ENCODE measurements at regions not wholly inside any gene's neighbourhood (a gene's known extent, or its start where the extent isn't known, plus 50 kb on each side); places are given as distances from the start of the nearest gene placed in this dataset.

DNA sequence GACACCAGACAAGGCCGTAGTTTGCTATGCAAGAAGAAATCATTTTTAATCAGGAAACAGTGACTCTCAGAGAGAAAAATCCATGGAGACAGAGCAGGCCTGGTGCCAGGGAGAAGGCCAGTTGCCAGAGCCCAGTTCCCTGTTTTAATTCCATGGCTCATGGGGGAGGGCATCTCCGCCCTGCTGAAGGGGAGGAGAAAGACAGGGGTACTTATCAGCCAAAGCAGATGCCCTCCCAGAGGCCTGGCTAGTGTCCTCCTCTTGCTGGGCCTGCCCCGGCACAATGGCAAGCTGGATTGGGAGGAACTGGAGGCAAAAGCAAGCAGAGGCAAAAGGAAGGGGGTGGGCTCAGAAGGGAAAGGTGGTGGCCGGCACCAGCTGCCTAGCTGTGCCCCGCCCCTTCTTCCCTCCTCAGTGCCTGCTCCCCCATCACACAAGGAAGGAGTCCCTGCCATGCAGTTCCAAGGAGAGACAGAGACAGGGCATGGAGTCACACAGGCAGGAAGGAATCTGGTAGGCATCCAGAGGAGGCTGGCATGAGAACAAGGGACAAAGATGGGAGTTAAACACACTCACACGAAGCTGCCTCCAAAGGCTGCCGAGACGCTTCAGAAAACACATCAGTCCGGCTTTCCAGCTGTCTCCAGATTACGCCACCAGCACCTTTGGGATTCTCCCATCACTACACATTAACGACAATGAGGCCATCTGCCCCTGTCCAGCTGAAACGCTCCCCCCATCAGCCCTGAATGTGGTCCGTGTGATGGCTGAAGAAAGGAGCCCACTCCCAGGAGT lies 591.8 kb downstream of the BUD13 start:
- no peak for DNase-seq (ENCODE audit: low read depth)

GRCh38 chr11:116179401-116179800 lies 593.4 kb downstream of the BUD13 start:
- no peak for DNase-seq (ENCODE audit: low read depth)

DNA sequence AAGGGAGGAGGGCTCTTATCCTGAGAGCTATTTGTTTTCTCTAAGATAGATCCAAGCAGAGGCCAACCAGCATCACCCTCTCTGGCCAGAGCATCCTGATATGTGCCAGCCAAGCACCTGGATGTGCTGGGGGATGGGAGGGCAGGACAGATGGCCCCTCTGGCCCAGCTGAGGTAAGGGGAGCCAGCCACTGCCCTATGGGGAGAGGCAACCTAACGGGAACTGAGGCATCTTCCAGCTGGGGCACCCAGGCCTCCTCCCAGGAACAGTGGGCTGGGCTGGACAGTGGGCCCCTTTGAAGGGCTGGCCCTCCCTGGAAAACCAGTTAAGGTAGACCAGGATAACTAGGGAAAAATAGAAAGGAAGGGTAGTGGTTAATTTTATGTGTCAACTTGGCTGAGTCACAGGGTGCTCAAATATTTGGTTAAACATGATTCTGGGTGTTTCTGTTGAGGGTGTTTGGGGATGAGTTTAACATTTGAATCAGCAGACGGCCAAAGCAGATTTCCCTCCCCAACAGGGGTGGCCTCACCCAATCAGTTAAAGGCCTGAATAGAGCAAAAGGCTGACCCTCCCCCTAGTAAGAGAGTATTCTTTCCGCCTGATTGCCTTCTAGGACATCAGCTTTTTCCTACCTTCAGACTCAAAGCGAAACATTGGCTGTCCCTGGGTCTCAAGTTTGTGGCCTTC lies 595.1 kb downstream of the BUD13 start:
- DNase-seq (ENCODE audit: low read depth) = no peak

GRCh38 chr11:116176484-116177005 lies 596.2 kb downstream of the BUD13 start:
- no peak for DNase-seq (ENCODE audit: low read depth)

- DNase-seq (ENCODE audit: low read depth) = no peak
These were observed 597.1 kb downstream of the BUD13 start for GRCh38 chr11:116175707-116176106.

- DNase-seq (ENCODE audit: low read depth) = no peak
These were observed 598.6 kb downstream of the BUD13 start for GRCh38 chr11:116173941-116174911.

GRCh38 chr11:116173506-116173905 lies 599.3 kb downstream of the BUD13 start:
- no peak for DNase-seq (ENCODE audit: low read depth)

- no peak for DNase-seq (ENCODE audit: low read depth)
These were observed 599.9 kb downstream of the BUD13 start for GRCh38 chr11:116172851-116173250.

- DNase-seq (ENCODE audit: low read depth) = no peak
These were observed 600.6 kb downstream of the BUD13 start for GRCh38 chr11:116172156-116172555.

DNA sequence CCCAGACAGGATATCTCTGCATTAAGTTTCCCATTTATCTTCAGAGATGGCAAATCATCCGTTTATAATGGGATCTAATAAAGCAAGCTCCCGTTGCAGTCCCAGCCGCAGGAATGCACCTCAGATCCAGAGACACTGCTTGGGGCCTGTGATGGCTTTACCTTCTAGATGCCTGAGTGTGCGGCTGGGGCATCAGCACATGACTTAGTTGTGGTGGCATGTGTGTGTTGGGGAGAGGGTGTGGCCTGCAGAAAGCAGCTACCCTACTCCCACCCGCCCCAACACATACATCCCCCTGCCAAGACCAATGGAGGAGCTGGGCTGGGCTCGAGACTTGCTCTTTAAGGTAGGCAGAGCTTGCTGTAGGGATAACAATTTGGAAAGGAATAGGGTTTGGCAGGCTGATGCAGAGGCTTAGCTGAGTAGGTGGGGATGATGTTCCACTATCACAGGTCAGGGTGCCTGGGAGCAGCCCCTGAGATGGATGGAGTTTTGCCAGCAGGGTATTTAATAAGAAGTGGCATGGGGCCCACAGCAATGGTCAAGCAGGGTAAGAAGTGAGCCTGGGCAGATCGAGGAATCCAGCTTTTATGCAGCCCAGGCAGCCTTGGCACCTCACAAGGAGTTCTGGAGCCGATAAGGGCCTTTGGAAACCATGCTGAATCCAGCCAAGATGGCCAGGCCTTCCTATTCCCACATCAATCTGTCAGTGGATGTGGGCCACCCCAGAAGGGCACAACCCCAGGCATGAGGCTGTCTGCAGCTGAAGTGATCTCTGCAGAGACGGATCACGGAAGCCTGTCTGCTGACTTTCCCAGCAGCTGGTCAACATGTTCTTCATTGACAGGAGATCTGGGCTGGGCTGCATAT lies 601.3 kb downstream of the BUD13 start:
- no peak for DNase-seq (ENCODE audit: low read depth)

DNA sequence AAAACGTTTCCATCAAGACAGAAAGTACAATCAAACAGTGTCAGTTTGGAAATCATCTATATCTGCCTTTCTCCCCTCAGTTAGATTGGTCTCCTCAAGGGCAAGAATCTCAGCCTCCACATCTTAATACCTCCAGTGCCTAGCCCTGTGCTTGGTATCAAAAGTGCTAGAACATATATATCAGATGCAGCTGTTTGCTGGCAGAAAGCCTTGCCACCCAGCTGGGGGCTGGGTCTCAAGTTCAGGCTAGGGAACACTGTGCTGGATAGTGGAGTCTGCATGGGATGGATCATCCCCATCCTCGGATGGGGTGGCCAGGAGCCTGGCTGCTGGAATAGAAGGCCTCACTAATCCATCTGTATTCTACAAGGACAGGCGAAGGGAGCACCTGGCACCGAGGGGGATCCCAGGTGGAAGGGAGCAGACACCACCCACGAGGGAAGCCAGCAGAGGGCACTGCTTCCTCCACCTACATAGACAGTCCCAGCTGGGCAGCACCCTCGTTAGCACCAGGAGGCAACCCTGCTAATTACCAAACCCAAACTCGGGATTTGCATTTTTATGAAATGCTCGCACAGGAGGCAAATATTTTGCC lies 602.2 kb downstream of the BUD13 start:
- DNase-seq (ENCODE audit: low read depth) = no peak

DNA sequence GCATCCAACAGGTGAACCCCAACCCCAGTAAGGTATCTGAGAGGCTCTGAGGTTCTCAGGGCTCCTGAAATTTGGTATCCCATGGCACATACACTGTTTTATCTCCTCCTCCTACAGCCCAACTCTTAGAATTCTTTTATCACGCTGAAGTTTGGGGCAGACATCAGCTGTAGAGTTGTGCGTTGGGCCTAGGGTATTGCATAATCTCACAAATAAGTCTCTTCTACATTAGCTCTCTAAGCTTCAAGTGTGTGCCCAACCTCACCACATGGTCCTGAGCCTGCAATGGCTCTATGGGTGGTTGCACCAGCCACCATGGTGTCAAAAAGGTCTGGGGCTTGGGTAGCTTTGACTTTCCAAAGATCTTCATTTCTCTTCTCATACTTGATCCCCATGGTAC lies 603.0 kb downstream of the BUD13 start:
- DNase-seq (ENCODE audit: low read depth) = no peak

- no peak for DNase-seq (ENCODE audit: low read depth)
These were observed 604.4 kb downstream of the BUD13 start for GRCh38 chr11:116168459-116168787.

- DNase-seq (ENCODE audit: low read depth) = no peak
These were observed 604.9 kb downstream of the BUD13 start for GRCh38 chr11:116167706-116168458.

DNA sequence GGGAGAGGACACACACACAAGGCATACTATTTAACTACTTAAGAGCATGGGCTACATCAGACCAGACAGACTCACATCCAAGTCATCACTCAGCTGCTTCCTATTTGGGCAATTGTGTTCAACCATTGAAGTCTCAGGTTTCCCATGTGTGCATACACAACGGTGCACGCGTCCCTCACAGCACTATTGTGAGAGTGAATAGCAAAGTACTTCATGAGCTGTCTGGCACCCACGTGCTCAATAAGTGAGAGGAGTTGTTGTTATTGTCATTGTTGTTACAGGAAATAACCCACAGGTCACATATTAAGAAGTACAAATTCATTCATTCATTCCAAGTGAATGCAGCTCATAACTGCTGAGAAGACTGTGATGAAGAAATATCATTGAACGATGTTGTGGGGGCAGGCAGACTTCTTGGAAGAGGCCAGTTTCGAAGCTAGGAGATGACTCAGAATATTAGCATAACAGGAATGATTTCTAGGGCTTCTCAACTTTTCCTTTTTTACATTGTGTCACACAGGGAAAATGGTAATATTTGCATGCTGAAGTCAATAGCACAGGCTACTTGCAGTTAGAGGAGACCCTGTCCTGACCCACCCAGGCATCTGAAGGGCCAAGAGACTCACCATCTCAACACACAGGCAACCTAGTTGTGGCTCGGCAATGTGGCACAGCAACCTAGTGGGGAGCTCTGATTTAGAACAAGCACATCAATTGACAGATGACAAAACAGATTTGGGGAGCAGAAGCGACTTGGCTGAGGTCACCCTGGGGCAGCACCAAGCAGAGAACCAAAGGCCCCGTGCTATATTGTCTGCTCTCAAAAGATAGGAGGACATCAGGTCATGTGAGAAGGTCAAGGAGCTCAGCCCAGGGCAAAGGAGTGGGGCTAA lies 606.0 kb downstream of the BUD13 start:
- DNase-seq (ENCODE audit: low read depth) = no peak

DNA sequence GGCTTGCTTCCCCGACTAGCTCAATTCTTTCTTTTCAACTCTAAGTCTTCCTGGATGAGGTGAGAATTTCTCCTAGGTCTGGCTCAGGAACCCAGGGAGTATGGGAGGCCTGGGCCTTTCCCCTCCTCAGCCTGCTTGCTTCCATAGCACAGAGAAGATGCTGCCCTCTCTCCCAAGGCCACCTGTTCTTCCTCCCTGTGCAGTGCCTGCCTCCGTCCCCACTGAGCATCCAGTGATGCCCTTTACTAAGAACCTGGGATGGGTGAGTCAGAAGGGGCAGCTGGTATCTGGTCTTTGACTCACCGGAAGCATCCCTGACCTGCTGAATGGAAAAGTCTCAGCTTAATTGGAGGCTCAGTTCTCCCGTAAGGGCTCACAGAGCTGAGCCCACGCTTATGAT lies 607.9 kb downstream of the BUD13 start:
- no peak for DNase-seq (ENCODE audit: low read depth)

- DNase-seq (ENCODE audit: low read depth) = no peak
These were observed 609.9 kb downstream of the BUD13 start for GRCh38 chr11:116162886-116163230.

DNA sequence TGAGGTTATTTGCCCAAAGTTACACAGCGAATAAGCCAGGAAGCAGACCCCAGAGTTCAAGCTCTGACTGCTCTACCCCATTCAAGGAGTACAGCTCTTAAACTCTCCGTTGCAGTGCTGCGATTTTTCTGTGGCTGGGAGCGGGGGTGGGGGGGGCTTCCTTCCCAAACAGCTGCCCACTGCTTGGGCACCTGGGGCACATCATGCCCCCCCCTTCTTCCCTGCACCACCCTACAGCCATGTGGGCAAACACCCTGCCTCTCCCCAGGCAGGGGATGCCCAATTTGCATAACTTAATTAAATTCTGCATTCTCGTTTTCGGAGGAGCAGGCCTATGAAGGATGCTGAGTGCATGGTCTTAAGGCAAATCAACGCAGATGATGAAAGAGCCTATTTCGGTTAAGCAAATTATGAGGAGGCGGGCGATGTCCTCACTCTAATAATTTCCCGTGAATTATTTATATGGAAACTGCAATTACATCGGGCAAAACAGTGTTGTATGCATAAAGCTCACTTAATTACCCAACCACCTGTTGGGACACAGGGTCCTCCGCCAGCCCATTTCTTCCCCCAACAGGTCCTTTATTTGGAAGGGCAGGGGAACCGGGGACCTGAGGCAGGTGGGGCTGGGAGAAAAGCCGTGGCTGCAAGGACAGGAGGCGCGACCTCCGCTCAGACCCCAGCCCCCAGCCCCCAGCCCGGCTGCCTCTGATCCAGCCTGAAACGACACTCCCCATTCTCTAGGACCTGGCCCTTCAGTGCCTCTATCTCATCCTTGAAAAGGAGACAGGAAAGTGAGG lies 610.5 kb downstream of the BUD13 start:
- no peak for DNase-seq (ENCODE audit: low read depth)

Measured in iris pigment epithelial cell (primary cell).